GM18868 (cell line): ENCODE measurements at regions not wholly inside any gene's neighbourhood (a gene's known extent, or its start where the extent isn't known, plus 50 kb on each side); places are given as distances from the start of the nearest gene placed in this dataset.

Experiments used
- ATAC-seq: cut with Tn5 transposase; IDR thresholded peaks from one replicate; pipeline ENCODE4 v1.9.1; 2021; ENCODE audit warnings: mild to moderate bottlenecking, moderate library complexity; ENCODE audit not compliant: unreplicated experiment

- no peak for ATAC-seq
Observed at GRCh38 chr12:127192391-127192790, 1074.6 kb upstream of the TMEM132C start.

DNA sequence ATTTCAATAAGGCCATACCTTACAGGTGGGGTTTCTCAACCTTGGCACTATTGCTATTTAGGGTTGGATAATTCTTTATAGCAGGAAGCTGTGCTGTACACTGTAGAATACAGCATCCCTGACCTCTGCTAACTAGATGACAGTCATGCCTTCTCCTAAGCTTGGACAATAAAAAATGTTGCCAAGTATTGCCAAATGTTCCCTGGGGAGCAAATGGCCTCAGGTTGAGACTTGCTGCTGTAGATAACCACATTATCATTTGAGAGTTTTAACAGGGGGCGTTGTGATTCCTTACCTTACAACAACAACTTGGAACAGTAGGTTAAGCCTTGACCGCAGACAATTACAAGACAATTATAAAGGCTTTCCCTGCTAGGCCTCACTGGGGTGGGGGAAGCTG is 1073.6 kb upstream of the TMEM132C start:
- no peak for ATAC-seq

GRCh38 chr12:127194176-127194575 is 1072.8 kb upstream of the TMEM132C start:
- no peak for ATAC-seq

GRCh38 chr12:127205781-127206555 is 1061.0 kb upstream of the TMEM132C start:
- no peak for ATAC-seq

DNA sequence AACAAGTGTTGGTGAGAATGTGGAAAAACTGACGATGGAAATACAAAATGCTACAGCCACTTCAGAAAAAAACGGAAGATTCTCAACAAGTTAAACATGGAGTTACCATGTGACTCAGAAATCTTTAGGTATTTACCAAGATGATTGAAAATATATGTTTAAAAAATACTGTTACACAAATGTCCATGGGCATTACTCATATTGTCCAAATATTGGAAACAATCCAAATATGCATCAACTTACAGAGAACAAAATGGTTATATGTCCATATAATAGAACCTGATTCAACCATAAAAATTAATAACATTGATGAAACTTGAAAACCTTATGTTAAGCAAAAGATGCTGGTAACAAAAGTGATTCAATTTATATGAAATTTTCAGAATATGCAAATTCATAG is 1057.7 kb upstream of the TMEM132C start:
- ATAC-seq: no peak

DNA sequence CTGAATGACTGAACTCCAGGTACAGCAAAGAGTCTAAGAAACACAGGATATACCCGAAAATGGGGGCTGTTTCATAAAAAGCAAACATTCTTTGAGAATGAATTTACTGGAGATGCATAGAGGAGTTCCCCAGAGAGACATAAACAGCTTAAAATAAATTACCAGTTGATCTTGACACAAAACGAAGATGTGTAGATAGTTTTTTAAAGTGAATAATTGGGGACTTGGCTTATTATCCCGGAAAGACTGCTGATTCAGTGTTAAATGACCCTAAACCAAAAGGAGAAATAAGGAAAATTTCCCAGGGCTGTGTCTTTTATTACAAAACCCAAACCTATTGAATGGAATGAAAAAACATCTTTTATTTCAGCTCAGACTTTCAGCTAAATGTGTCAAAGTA is 1052.8 kb upstream of the TMEM132C start:
- no peak for ATAC-seq

- ATAC-seq: no peak
Observed at GRCh38 chr12:127223011-127223410, 1044.0 kb upstream of the TMEM132C start.

GRCh38 chr12:127223731-127224130 is 1043.2 kb upstream of the TMEM132C start:
- no peak for ATAC-seq

DNA sequence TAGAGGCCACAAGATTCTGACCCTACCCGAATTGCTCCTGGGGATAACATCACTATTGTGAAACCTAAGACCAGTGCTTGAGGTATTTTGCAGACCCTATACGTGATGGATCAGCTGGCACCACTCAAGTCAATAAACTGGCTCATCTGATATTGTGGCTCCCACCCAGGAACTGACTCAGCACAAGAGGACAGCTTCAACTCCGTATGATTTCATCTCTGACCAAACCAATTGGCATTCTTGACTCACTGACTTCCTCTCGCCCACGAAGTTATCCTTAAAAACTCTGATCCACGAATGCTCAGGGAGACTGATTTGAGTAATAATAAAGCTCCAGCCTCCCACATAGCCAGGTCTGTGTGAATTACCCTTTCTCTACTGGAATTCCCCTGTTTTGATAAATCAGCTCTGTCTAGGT is 1036.1 kb upstream of the TMEM132C start:
- ATAC-seq: no peak

DNA sequence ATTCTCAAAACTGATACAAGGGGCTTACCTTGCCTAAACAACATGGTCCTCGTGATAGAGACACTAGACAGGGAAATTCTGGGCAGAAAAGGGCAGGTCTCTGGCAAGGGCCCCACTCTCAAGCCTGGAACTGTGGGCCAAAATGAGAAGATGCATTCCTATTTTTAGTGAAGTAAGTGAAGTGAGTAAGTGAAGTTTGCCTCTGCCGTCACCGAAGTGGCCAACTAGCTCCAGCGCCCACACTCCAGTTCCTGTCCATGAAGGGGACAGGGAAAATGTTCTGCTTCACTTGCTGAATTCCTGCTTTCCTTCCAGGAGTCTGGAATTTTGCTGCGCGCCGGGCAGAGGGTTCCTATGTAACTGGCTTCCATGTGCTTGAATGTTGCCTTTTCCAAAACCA is 1035.6 kb upstream of the TMEM132C start:
- no peak for ATAC-seq

- no peak for ATAC-seq
Observed at GRCh38 chr12:127233016-127233415, 1034.0 kb upstream of the TMEM132C start.

- no peak for ATAC-seq
Observed at GRCh38 chr12:127235761-127236160, 1031.2 kb upstream of the TMEM132C start.

- no peak for ATAC-seq
Observed at GRCh38 chr12:127236491-127236890, 1030.5 kb upstream of the TMEM132C start.

GRCh38 chr12:127237151-127237550 is 1029.8 kb upstream of the TMEM132C start:
- no peak for ATAC-seq

- no peak for ATAC-seq
Observed at GRCh38 chr12:127238107-127238506, 1028.9 kb upstream of the TMEM132C start.

DNA sequence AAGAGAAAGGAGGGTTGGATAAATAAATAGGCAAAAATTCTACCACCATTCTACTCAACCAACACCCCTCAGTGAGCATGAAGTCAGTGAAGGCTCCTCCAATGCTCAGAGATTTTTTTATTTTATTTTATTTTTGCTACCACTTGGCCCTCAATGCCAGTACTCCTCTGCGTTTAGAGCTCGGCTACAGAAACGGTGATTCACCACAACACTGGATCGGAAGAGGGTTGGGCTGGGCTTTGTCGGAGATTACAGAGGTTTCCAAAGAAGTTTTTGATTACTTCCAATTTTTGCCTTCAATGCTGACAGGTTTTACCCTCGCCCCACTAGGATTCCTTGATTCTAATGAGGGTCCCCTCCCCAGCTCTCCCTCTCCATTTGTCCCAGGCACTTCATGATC is 1027.2 kb upstream of the TMEM132C start:
- no peak for ATAC-seq

DNA sequence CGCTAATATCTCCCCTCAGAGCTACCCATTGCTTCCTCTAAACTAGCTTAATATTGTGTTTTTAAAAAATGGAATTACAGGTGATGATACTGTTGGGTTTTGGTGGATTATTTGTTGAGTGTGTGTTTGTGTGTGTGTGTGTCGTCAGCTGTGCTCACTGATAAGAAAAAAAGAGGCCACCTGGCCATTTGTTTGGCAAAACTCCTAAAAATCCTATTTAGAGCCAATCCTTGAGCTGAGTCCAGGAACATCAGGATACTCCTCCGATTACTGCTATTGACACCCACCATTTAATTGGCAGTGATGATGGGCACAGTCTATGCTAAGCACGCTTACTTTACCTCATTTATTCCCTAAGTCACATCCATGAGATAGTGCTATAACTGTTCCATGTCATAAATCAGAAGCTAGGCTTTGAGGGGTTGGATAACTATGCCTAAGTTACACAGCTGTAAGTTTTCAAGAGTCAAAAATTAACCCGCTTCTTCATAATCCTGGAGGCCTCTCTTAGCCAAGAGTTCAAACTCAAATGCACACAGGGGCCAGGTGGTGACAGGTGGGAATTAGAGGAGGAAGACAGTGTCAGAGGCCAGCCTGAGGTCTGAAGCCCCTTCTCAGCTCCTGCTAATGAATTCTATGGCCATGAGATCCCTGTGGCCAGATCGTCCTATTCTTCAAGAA is 1026.6 kb upstream of the TMEM132C start:
- no peak for ATAC-seq

- no peak for ATAC-seq
Observed at GRCh38 chr12:127241072-127241817, 1025.7 kb upstream of the TMEM132C start.

GRCh38 chr12:127245009-127245408 is 1022.0 kb upstream of the TMEM132C start:
- no peak for ATAC-seq

GRCh38 chr12:127245437-127245836 is 1021.5 kb upstream of the TMEM132C start:
- no peak for ATAC-seq

- no peak for ATAC-seq
Observed at GRCh38 chr12:127247937-127248336, 1019.0 kb upstream of the TMEM132C start.

- ATAC-seq: no peak
Observed at GRCh38 chr12:127249428-127249827, 1017.5 kb upstream of the TMEM132C start.
